ENCODE measurements at regions not wholly inside any gene's neighbourhood (a gene's known extent, or its start where the extent isn't known, plus 50 kb on each side); places are given as distances from the start of the nearest gene placed in this dataset.

- FAIRE-seq (no peak), ATAC-seq (no peak), DNase-seq (ENCODE audit: extremely low read depth in 1 of 4, low spot score in 3 of 4) (no peak)
- Histone ChIP-seq H3K9ac (ENCODE audit: insufficient read depth in 1 of 2, low read depth in 2 of 2, low read length in 2 of 2) (no peak overlapping the region), H3K9me3 (replicated peaks; ENCODE audit: control insufficient read depth, insufficient read depth, low read depth, low read length) (no peaks in the 10 kb centered on the region), H3K4me1 (replicated peaks in 1 of 2; ENCODE audit: control insufficient read depth in 2 of 2, insufficient read depth in 2 of 2, low read length in 2 of 2) (no peaks in the 10 kb centered on the region), H3K79me2 (ENCODE audit: control insufficient read depth, insufficient read depth, low read length) (no peaks in the 10 kb centered on the region), H3K27ac (ENCODE audit: extremely low read depth, low read depth, low read length) (no peak overlapping the region), H3K9me1 (ENCODE audit: control insufficient read depth, insufficient read depth, low read length) (no peaks in the 10 kb centered on the region), H2AFZ (ENCODE audit: low read depth, low read length) (no peak overlapping the region), H3K4me3 (no peak overlapping the region), H4K20me1 (replicated peaks; ENCODE audit: control insufficient read depth, insufficient read depth, low read length) (no peaks in the 10 kb centered on the region), H3K36me3 (ENCODE audit: control insufficient read depth, insufficient read depth, low read length) (no peaks in the 10 kb centered on the region), H3K4me2 (ENCODE audit: insufficient read depth, low read length) (no peak overlapping the region), H3K27me3 (ENCODE audit: control insufficient read depth in 2 of 2, insufficient read depth in 2 of 2, low read length in 2 of 2) (peaks cover 0 to 5% of the 10 kb centered on the region in 2 experiments; a peak in 1 of 5 replicates)
- in situ Hi-C loops (cut with MboI): no loop called here
- CTCF ChIA-PET (ENCODE audit: low intra/inter-chr PET ratio): no interaction called here
- WGBS (ENCODE audit: insufficient coverage, low coverage, missing lambda C conversion rate): 0% methylated on average over 13 of the region's 34 CpGs
- intact Hi-C loops (cut with micrococcal nuclease): no loop called here
- TF ChIP-seq ELF1 (tag; IDR thresholded peaks at IDR 0.05) (no peak), DACH1 (IDR thresholded peaks at IDR 0.05; ENCODE audit: partially characterized antibody) (no peak), TOE1 (IDR thresholded peaks at IDR 0.05; ENCODE audit: borderline replicate concordance) (no peak), TOE1 (CRISPR knock-in tag; IDR thresholded peaks at IDR 0.05; ENCODE audit: borderline replicate concordance, low read depth) (no peak), SIX5 (IDR thresholded peaks at IDR 0.05; ENCODE audit: borderline replicate concordance in 1 of 2, insufficient read depth in 1 of 2, low read depth in 1 of 2, low read length in 2 of 2) (no peak), MEF2A (IDR thresholded peaks at IDR 0.05; ENCODE audit: control insufficient read depth, low read depth, low read length) (no peak), SP2 (IDR thresholded peaks at IDR 0.05; ENCODE audit: extremely low read depth, low read depth, low read length, poor library complexity, severe bottlenecking) (no peak), ERF (CRISPR knock-in tag; IDR thresholded peaks at IDR 0.05) (no peak), ESRRA (IDR thresholded peaks at IDR 0.05; ENCODE audit: borderline replicate concordance, low read depth) (no peak), HDGF (IDR thresholded peaks at IDR 0.05) (no peak), NFYB (IDR thresholded peaks at IDR 0.05; ENCODE audit: extremely low read depth, insufficient read length) (no peak)
- no TSS peak for BruUV-seq (replicated peaks)
- POLR2A ChIA-PET: no interaction called here
Observed at GRCh38 chr20:24891546-24892393, 57.3 kb upstream of the CST7 start.
